ENCODE measurements at regions not wholly inside any gene's neighbourhood (a gene's known extent, or its start where the extent isn't known, plus 50 kb on each side); places are given as distances from the start of the nearest gene placed in this dataset.

- TF ChIP-seq FOXA3 (CRISPR knock-in tag; conservative IDR thresholded peaks at IDR 0.05 in 1 of 2, IDR thresholded peaks at IDR 0.05 in 1 of 2) (0 out of 4 replicates have a peak, but pooled peaks of 1 of the 2 experiments have one; percentile 25), SREBF2 (CRISPR knock-in tag; IDR thresholded peaks at IDR 0.05) (no peak), ZNF165 (CRISPR knock-in tag; IDR thresholded peaks at IDR 0.05; ENCODE audit: borderline replicate concordance) (no peak), ASH1L (IDR thresholded peaks at IDR 0.05; ENCODE audit: borderline replicate concordance, low read depth, partially characterized antibody) (no peak), TBL1XR1 (IDR thresholded peaks at IDR 0.05; ENCODE audit: low read length in 2 of 2) (no peak), RBM25 (IDR thresholded peaks at IDR 0.05; ENCODE audit: low read depth, low read length, severe bottlenecking) (no peak), FOSL1 (tag; conservative IDR thresholded peaks at IDR 0.05) (peak; percentile 41), HEY1 (CRISPR knock-in tag; IDR thresholded peaks at IDR 0.05; ENCODE audit: borderline replicate concordance) (no peak), ZBTB12 (CRISPR knock-in tag; IDR thresholded peaks at IDR 0.05) (no peak), ZFP91 (CRISPR knock-in tag; IDR thresholded peaks at IDR 0.05) (no peak), ESRRA (IDR thresholded peaks at IDR 0.05; ENCODE audit: borderline replicate concordance, low read depth) (peak; percentile 17; the same call in 1 of the 2 replicates), HMGN3 (IDR thresholded peaks at IDR 0.05; ENCODE audit: borderline replicate concordance, extremely low read depth, insufficient read length, low read depth, low read length) (peak; percentile 31), TCF3 (CRISPR knock-in tag; IDR thresholded peaks at IDR 0.05) (peak; percentile 52), ERF (CRISPR knock-in tag; IDR thresholded peaks at IDR 0.05) (no peak), ZNF507 (tag; conservative IDR thresholded peaks at IDR 0.05) (no peak), PCBP1 (IDR thresholded peaks at IDR 0.05; ENCODE audit: low read depth, low read length, poor library complexity, severe bottlenecking) (no peak), ZBTB2 (IDR thresholded peaks at IDR 0.05) (no peak), FOS (IDR thresholded peaks at IDR 0.05; ENCODE audit: extremely low read depth, insufficient read length) (no peak), SNAPC5 (CRISPR knock-in tag; IDR thresholded peaks at IDR 0.05) (no peak), TFE3 (CRISPR knock-in tag; IDR thresholded peaks at IDR 0.05) (no peak), TFAM (CRISPR knock-in tag; conservative IDR thresholded peaks at IDR 0.05) (no peak), JUND (IDR thresholded peaks at IDR 0.05; ENCODE audit: borderline replicate concordance, low read depth, low read length) (0 out of 2 replicates have a peak, but pooled peaks have one; percentile 7), JUND (tag; IDR thresholded peaks at IDR 0.05; ENCODE audit: borderline replicate concordance, low read depth, low read length) (no peak; the same call in 2 of the 3 replicates), TCFL5 (CRISPR knock-in tag; conservative IDR thresholded peaks at IDR 0.05) (no peak)
Measured at GRCh38 chr2:13018490-13018889, 301.8 kb downstream of the TRIB2 start (continued).
